Small intestine (tissue), 7 donors: ENCODE measurements at regions not wholly inside any gene's neighbourhood (a gene's known extent, or its start where the extent isn't known, plus 50 kb on each side); places are given as distances from the start of the nearest gene placed in this dataset.

ENCODE experiments used
- DNase-seq, 2 donors: peaks; one replicate each; pipeline versions ENCODE4 v3.0.0 to v3.0.0-alpha.2; 2013
- FAIRE-seq: peaks from 2 replicates; lab custom pipeline; 2012; peaks lifted over from hg19 to GRCh38; lab: Jason Lieb, UNC
- H3K27ac ChIP-seq, 3 donors: one replicate each; pipeline ENCODE4 v1.5.1; 2013; ENCODE audit warnings: low read length in 2 of 3, mild to moderate bottlenecking in 2 of 3, control low read depth in 1 of 3, inconsistent platforms in 1 of 3, low read depth in 1 of 3, moderate library complexity in 1 of 3
- H3K27me3 ChIP-seq, 3 donors: one replicate each; pipeline ENCODE4 v1.6.1; 2013; ENCODE audit warnings: low read length in 3 of 3, inconsistent platforms in 1 of 3; ENCODE audit not compliant: control insufficient read depth in 3 of 3, insufficient read depth in 3 of 3
- H3K36me3 ChIP-seq, 3 donors: one replicate each; pipeline ENCODE4 v1.6.1; 2013; ENCODE audit warnings: low read length in 3 of 3, inconsistent platforms in 1 of 3, low read depth in 1 of 3, mild to moderate bottlenecking in 1 of 3, moderate library complexity in 1 of 3; ENCODE audit not compliant: control insufficient read depth in 3 of 3, insufficient read depth in 2 of 3
- H3K4me1 ChIP-seq, 3 donors: one replicate each; pipeline ENCODE4 v1.6.1; 2013; ENCODE audit warnings: low read length in 2 of 3, inconsistent platforms in 1 of 3, low read depth in 1 of 3, mild to moderate bottlenecking in 1 of 3, moderate library complexity in 1 of 3; ENCODE audit not compliant: control insufficient read depth in 3 of 3, insufficient read depth in 2 of 3
- H3K4me3 ChIP-seq, 3 donors: one replicate each; pipeline ENCODE4 v1.5.1; 2013; ENCODE audit warnings: low read length in 3 of 3, control low read depth in 1 of 3, inconsistent platforms in 1 of 3, low read depth in 1 of 3, mild to moderate bottlenecking in 1 of 3, moderate library complexity in 1 of 3
- H3K9me3 ChIP-seq, 2 donors: one replicate each; pipeline ENCODE4 v1.6.1; 2013; ENCODE audit warnings: low read depth in 1 of 2, low read length in 1 of 2; ENCODE audit not compliant: control insufficient read depth in 2 of 2, insufficient read depth in 1 of 2
- WGBS, 3 donors: extraction: QIAGEN DNeasy Blood & Tissue Kit; methylation state at CpG; one replicate each; pipeline ENCODE4 v1.1.7; 2013; 5-methylcytosine and 5-hydroxymethylcytosine counted together
- donor health status: healthy with polysubstance abuse.
- donor health status: control.
- donor health status: control.
- donor health status: Bipolar disorder and iron deficiency.
- donor health status: healthy.

DNA sequence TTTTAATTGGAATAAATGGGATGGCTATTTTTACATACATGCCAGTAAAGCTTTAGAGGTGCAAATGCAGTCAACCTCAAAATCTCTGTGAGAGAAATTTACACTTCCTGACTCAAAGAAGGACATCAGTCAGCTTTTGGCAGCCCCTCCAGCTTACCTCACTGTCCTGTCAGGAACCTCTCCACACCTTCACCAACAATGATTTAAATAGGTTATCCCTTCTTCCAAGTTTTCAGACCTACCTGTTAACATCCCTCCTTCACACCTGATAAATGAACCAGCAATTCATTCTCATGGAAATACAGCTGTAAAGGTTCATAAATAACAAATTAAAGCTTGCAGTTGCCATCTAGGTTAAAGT is 286.1 kb downstream of the SHOX2 start:
- Histone ChIP-seq H3K4me1 (no peaks in the 10 kb centered on the region), H3K27ac (no peak overlapping the region), H3K27me3 (no peaks in the 10 kb centered on the region), H3K36me3 (no peaks in the 10 kb centered on the region), H3K9me3 (no peaks in the 10 kb centered on the region), H3K4me3 (no peak overlapping the region)
- DNase-seq (no peak), FAIRE-seq (no peak)

DNA sequence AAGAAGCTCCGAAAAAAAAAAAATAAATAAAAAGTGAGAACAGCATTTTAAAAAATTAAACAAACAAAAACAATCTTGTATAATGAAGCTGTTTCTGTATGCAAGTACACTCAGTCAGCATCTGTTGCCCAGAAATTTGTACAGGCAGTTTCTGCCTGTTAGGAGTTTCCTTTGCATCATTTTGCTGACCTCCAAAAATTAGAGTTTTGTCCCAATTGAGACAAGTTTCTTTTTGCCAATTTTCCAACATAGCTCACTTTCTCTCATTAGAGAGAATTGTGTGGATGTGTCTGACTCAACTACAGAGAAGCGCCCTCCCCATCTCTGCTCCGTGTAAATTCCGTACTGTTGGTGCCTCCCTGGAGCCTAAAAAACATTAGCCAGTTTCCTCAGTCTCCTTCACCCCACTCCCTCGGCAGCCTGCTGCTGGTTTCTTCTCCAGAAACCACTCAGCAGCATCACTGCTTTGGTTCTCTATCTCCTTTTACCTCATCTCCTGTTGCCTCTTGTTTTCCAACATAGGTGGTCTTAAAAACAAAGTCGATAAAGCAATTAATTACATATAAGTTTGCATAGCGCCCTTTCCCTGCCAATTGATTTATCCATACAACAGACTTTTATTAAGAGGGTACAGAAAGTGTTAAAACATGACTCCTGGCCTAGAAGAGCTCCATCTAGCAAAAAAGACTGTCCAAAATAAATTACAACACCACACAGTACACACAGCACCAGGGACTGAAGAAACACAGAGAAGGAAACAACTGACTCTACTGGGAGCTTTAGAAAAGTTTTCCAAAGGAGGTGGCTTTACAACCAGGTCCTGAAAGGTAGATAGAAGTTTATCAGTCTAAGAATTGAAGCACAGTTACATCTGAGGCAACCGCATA is 286.7 kb downstream of the SHOX2 start:
- H3K4me1 ChIP-seq: no peaks in the 10 kb centered on the region
- 48 to 60% (median 60%) methylated on average over 8 of the region's 8 CpGs for WGBS, 3 donors
- FAIRE-seq (no peak), DNase-seq (no peak)
- no peak overlapping the region for H3K27ac ChIP-seq
- no peak overlapping the region for H3K4me3 ChIP-seq
- H3K9me3 ChIP-seq: no peaks in the 10 kb centered on the region
- no peaks in the 10 kb centered on the region for H3K27me3 ChIP-seq
- no peaks in the 10 kb centered on the region for H3K36me3 ChIP-seq

DNA sequence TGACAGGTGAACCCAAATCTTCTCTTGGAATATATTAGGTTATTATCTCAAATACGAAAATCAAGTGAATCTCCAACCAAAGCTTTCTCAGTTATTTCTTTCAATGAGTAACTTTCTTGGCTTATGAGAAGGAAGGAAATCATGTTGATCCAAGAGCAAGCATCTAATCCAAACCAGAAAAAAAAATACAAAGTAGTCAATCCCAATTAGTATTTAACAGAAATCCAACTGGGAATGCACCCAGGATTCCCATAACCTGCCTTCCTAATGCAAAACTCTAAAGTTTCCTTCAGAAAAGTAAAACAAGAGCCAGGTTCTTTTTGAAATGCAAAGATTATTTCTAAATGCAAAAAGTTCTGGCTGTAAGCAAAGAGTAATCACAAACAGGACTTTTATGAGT is 289.3 kb downstream of the SHOX2 start:
- DNase-seq (no peak), FAIRE-seq (no peak)
- Histone ChIP-seq H3K27ac (no peak overlapping the region), H3K36me3 (no peaks in the 10 kb centered on the region), H3K27me3 (no peaks in the 10 kb centered on the region), H3K9me3 (no peaks in the 10 kb centered on the region), H3K4me1 (no peaks in the 10 kb centered on the region), H3K4me3 (no peak overlapping the region)
- 60 to 72% (median 67%) methylated on average over 1 of the region's 1 CpG for WGBS, 3 donors

DNA sequence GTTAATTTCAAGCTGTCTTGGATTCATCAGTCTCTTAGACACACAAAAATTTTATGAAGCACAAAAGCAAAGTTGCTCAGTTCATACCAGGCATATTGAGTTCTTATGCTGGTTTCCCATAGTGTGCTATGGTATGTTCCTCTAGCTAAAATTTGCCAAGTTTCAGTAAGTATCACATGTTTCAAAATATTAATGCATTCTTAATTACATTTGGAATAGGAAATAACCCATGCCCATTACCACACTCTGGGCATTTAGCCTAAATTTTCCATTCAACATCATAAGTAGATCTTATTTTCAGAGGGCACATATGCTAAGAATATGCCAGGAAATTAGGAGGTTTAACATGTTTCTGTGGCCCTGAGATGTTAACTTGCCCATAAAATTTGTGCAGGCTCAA is 289.9 kb downstream of the SHOX2 start:
- Histone ChIP-seq H3K36me3 (no peaks in the 10 kb centered on the region), H3K27ac (no peak overlapping the region), H3K9me3 (no peaks in the 10 kb centered on the region), H3K27me3 (no peaks in the 10 kb centered on the region), H3K4me3 (no peak overlapping the region), H3K4me1 (no peaks in the 10 kb centered on the region)
- no peak for DNase-seq
- no peak for FAIRE-seq

DNA sequence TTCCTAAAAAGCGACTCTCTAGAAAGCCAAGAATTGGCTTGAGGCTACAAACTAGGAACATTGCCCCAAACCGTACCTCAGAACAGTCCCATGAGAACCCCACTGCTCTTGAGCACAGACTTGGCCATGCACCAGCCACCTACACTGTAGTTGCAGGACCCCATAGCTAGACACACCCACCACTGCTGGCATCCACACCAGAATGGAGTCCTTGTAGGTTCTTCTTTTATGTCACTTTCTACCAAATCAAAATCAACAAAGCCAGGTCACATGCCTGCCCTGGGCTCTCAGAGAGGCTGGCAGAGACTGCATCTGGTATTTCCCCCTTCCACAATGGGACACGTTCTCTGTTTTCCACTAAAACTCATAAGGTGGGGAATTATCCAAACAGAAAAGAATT is 290.5 kb downstream of the SHOX2 start:
- Histone ChIP-seq H3K4me1 (no peaks in the 10 kb centered on the region), H3K4me3 (no peak overlapping the region), H3K27ac (no peak overlapping the region), H3K9me3 (no peaks in the 10 kb centered on the region), H3K27me3 (no peaks in the 10 kb centered on the region), H3K36me3 (no peaks in the 10 kb centered on the region)
- WGBS, 3 donors: 72 to 88% (median 86%) methylated on average over 3 of the region's 3 CpGs
- DNase-seq (no peak), FAIRE-seq (no peak)

DNA sequence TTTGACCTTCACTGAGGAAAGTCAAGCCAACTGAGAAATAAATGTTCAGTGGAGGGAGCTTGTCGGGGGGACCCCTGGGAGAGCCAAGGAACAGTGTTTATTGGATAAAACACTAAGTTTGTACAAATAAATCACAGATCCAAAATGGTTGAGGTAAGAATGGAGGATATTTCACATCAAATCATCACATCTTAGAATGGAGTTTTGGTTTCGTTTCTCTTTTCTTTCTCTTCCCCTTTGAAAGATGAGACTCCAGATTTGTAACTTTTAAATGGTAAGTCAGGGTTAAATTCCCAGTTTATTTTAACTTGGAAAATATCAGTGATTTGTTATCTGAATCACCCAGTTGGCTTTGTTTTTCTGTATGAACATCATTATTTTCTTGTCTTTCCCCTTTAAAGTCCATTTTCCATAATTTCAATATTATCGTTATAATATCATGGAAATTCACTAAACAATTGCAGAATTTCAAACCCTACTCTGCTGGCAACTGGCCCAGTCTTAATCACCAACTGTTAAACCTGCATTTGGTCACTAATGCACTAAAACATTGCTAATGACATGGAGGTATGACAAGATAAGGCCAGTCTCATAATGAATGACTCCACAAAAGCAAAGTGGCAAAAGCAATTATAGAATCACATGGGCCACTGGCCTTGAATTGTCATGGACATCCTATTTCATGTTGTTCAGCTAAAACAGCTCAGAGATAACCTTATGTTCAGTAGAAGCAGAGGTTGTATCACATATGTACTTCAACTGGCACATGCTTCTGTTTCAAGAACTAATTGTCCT is 295.1 kb downstream of the SHOX2 start:
- Histone ChIP-seq H3K27me3 (no peaks in the 10 kb centered on the region), H3K4me3 (no peak overlapping the region), H3K36me3 (no peaks in the 10 kb centered on the region), H3K27ac (no peak overlapping the region), H3K4me1 (no peaks in the 10 kb centered on the region), H3K9me3 (no peaks in the 10 kb centered on the region)
- 67 to 75% (median 73%) methylated on average over 3 of the region's 3 CpGs for WGBS, 3 donors
- FAIRE-seq (no peak), DNase-seq (peak in 1 of 2 donors; percentile 61)

DNA sequence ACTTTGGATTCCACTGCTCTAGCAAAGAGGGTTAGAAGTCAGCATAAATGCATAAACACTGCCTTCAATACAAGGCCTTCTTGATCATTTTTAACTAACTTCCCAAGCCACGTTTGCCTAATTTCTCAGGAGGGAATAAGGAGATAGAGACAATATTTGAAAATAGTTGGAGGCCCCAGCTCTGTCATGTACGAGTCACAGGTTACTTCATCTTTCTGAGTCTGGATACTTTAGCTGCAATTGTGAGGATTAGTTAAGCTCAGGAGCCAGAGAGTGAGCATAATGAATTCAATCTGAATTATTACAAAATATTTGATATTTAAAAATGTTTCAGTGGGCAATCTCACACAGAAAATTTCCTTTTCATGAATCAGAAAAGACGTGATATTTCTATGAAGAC is 298.9 kb downstream of the SHOX2 start:
- no peak for FAIRE-seq
- Histone ChIP-seq H3K4me1 (peaks cover 0 to 3% (median 0%) of the 10 kb centered on the region in 3 donors), H3K27me3 (no peaks in the 10 kb centered on the region), H3K9me3 (no peaks in the 10 kb centered on the region), H3K36me3 (no peaks in the 10 kb centered on the region), H3K4me3 (no peak overlapping the region), H3K27ac (no peak overlapping the region)
- 58 to 68% (median 62%) methylated on average over 3 of the region's 3 CpGs for WGBS, 3 donors
- DNase-seq: no peak

DNA sequence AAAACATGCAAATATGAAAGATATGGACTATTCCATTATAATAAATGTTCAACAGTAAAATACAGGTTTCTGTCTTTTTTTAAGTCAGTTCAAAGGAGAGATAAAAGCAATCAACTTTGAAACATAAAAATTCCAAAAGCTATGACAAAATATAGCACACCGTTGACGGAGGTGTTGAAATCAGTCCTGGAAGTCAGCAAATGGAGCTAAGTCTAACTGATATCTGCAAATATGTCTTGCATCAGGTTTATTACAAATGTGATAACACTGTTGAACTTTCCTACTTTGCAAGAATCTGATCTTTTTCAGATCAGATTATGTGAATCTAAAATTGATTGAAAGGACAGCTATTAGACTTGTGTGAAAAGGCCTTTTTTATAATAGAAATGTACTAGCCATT is 300.7 kb downstream of the SHOX2 start:
- H3K9me3 ChIP-seq: no peaks in the 10 kb centered on the region
- no peaks in the 10 kb centered on the region for H3K27me3 ChIP-seq
- H3K27ac ChIP-seq: no peak overlapping the region
- 22 to 71% (median 49%) methylated on average over 2 of the region's 2 CpGs for WGBS, 3 donors
- H3K4me3 ChIP-seq: no peak overlapping the region
- DNase-seq (peak in 1 of 2 donors; percentile 54), FAIRE-seq (no peak)
- H3K36me3 ChIP-seq: no peaks in the 10 kb centered on the region
- H3K4me1 ChIP-seq: peaks cover 0 to 3% (median 0%) of the 10 kb centered on the region in 3 donors
